ENCODE measurements at regions not wholly inside any gene's neighbourhood (a gene's known extent, or its start where the extent isn't known, plus 50 kb on each side); places are given as distances from the start of the nearest gene placed in this dataset.

DNA sequence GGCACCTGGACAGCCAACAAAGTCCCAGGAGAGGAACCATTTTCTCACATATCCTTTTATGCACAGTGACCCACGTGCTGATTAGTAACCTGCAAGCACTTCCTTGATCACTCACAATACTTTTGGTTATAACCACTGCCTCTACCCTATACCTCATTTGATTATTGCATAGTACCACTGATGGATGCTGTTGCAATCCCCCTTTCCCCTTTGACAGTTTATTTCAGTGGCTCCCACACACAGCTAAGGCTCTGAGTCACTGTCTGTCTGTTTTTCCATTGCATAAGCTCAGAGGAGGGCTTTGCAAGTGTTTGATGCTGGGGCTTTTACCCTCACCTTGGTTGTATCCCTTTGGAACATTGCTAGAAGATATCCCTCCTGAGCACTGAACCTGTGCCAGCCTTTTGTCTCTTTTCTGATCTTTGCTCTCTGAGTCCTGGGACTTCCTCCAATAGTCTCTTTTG, 101.7 kb upstream of the RBBP8 start:
- intact Hi-C loops (cut with DNase I): no loop called here
- H3K4me3 ChIP-seq: no peak overlapping the region
- H3K9me3 ChIP-seq (replicated peaks in 1 of 3): no peaks in the 10 kb centered on the region
- H3K4me1 ChIP-seq (replicated peaks in 1 of 2): no peaks in the 10 kb centered on the region
- H3K27ac ChIP-seq: no peak overlapping the region
- H3K27me3 ChIP-seq: no peaks in the 10 kb centered on the region
- WGBS, 4 donors: 58 to 72% (median 68%) methylated on average over 1 of the region's 1 CpG
- no peak for TF ChIP-seq POLR2A (IDR thresholded peaks at IDR 0.05)
- TF ChIP-seq, protein P1, sequence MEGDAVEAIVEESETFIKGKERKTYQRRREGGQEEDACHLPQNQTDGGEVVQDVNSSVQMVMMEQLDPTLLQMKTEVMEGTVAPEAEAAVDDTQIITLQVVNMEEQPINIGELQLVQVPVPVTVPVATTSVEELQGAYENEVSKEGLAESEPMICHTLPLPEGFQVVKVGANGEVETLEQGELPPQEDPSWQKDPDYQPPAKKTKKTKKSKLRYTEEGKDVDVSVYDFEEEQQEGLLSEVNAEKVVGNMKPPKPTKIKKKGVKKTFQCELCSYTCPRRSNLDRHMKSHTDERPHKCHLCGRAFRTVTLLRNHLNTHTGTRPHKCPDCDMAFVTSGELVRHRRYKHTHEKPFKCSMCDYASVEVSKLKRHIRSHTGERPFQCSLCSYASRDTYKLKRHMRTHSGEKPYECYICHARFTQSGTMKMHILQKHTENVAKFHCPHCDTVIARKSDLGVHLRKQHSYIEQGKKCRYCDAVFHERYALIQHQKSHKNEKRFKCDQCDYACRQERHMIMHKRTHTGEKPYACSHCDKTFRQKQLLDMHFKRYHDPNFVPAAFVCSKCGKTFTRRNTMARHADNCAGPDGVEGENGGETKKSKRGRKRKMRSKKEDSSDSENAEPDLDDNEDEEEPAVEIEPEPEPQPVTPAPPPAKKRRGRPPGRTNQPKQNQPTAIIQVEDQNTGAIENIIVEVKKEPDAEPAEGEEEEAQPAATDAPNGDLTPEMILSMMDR (IDR thresholded peaks at IDR 0.05): no peak
- no peaks in the 10 kb centered on the region for H3K36me3 ChIP-seq (replicated peaks in 1 of 2)
- DNase-seq: no peak

DNA sequence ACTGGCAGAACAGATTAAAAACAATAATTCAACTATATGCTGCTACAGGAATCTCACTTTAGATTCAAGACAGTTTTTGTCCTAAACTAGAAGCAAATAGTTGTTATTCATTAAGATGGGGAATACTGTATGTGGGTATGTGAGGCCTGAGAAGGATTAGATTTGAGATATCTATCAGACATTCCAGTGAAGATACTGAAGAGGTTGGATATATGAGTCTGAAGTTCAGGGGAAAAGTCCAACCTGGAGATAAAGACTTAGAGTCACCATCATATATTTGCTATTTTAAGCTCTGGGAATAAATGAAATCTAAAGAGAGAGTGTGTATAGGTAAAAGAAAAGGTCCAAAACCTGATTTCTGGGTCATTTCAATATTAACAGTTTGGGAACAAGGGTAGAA, 96.2 kb upstream of the RBBP8 start:
- intact Hi-C loops (cut with DNase I): no loop called here
- Histone ChIP-seq H3K27ac (no peak overlapping the region), H3K9me3 (replicated peaks in 1 of 3) (no peaks in the 10 kb centered on the region)

DNA sequence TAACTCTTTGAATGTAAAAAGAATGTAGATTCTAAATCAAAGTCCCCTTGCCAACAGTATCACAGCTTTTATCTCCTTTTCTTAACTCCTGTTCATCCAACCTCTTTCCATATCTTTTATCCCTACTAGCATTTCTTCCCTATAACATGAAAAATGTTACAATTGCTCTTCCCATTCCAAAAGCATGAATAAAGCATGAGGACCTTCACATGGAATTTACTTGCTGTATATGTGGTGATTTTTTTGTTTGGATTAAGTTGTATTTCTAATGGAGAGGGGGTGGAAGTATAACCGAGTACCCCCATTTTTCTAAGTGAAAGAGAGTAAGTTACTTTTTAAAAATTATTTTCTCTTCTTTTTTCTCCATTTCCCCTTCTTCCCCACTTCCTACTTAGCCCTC, 94.9 kb upstream of the RBBP8 start:
- TF ChIP-seq, protein P1 (IDR thresholded peaks at IDR 0.05): no peak
- no peak for TF ChIP-seq POLR2A (IDR thresholded peaks at IDR 0.05)
- no peak for DNase-seq
- H3K27ac ChIP-seq: no peak overlapping the region
- H3K4me3 ChIP-seq: no peak overlapping the region
- H3K9me3 ChIP-seq (replicated peaks in 1 of 3): no peaks in the 10 kb centered on the region
- no peaks in the 10 kb centered on the region for H3K36me3 ChIP-seq (replicated peaks in 1 of 2)
- no peaks in the 10 kb centered on the region for H3K4me1 ChIP-seq (replicated peaks in 1 of 2)
- H3K27me3 ChIP-seq: no peaks in the 10 kb centered on the region
- 89 to 95% (median 94%) methylated on average over 1 of the region's 1 CpG for WGBS, 4 donors
- intact Hi-C loops (cut with DNase I): no loop called here

More for the DNA sequence above, 96.2 kb upstream of the RBBP8 start:
- H3K36me3 ChIP-seq (replicated peaks in 1 of 2): no peaks in the 10 kb centered on the region
- no peak overlapping the region for H3K4me3 ChIP-seq
- no peak for TF ChIP-seq POLR2A (IDR thresholded peaks at IDR 0.05)
- TF ChIP-seq, protein P1 (IDR thresholded peaks at IDR 0.05): no peak
- no peaks in the 10 kb centered on the region for H3K4me1 ChIP-seq (replicated peaks in 1 of 2)
- DNase-seq: no peak
- no peaks in the 10 kb centered on the region for H3K27me3 ChIP-seq

DNA sequence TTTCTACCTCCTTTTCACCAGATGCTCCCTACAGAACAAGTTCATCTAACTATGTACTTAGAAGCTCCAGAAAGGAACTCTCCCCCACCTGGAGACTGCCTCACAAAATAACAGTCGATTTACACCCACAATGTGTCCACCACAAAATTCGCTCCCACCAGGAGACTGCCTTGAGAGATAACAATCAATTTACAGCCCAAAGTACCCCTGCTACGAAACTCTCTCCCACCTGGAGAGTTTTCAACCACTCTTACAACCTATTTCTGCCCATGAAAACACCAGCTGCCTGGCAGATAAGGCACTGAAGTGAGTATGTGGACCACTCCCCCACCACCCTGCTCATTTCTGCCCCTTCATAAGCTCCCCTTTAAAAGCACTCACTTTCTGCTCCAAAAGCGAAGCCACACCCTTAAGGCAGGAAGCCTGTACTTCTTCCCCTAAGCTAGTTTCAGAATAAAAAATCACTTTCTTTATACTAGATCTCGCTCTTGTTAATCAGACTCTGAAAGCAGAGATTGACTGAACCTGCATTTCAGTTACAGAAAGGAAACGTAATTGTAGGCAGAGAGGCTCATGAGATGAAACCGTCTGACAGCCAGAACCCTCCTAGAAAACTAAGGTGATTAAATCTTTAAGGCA, 94.4 kb upstream of the RBBP8 start:
- WGBS, 4 donors: 56 to 72% (median 61%) methylated on average over 7 of the region's 7 CpGs

More for the DNA sequence above, 94.4 kb upstream of the RBBP8 start:
- no peaks in the 10 kb centered on the region for H3K4me1 ChIP-seq (replicated peaks in 1 of 2)
- H3K9me3 ChIP-seq (replicated peaks in 1 of 3): no peaks in the 10 kb centered on the region
- no peaks in the 10 kb centered on the region for H3K36me3 ChIP-seq (replicated peaks in 1 of 2)
- intact Hi-C loops (cut with DNase I): no loop called here
- H3K27me3 ChIP-seq: no peaks in the 10 kb centered on the region
- no peak for TF ChIP-seq POLR2A (IDR thresholded peaks at IDR 0.05)
- TF ChIP-seq, protein P1 (IDR thresholded peaks at IDR 0.05): no peak
- no peak for DNase-seq
- H3K4me3 ChIP-seq: no peak overlapping the region
- H3K27ac ChIP-seq: no peak overlapping the region

Data from adrenal gland (tissue), 9 donors.